Activated CD4-positive, alpha-beta T cell treated with anti-CD3 and anti-CD28 coated beads for 36 hours (primary cell): ENCODE measurements at regions not wholly inside any gene's neighbourhood (a gene's known extent, or its start where the extent isn't known, plus 50 kb on each side); places are given as distances from the start of the nearest gene placed in this dataset.

ENCODE experiments used
- ATAC-seq: fragments of 200-7000 bp; cut with Tn5 transposase; one replicate; pipeline ENCODE4 v1.10.0; 2021; ENCODE audit warnings: mild to moderate bottlenecking, moderate library complexity
- CTCF ChIA-PET: fragments of 350-600 bp; sonication (Branson Sonifier 250); formaldehyde crosslinking; loops from one replicate; lab custom pipeline; 2021; ENCODE audit warnings: antibody characterized with exemption; lab: Charles Lee
- POLR2A ChIA-PET: fragments of 350-600 bp; sonication (Branson Sonifier 250); formaldehyde crosslinking; loops from one replicate; lab custom pipeline; 2021; ENCODE audit warnings: antibody characterized with exemption, inconsistent platforms; lab: Charles Lee
- DNase-seq: peaks from one replicate; pipeline ENCODE4 v3.0.0-alpha.2; 2020
- H3K27ac Mint-ChIP-seq: one replicate; pipeline ENCODE4 v1.8.0; 2021; ENCODE audit warnings: mixed read lengths
- H3K27me3 Mint-ChIP-seq: one replicate; pipeline ENCODE4 v1.8.0; 2021; ENCODE audit warnings: mixed read lengths
- H3K36me3 Mint-ChIP-seq: one replicate; pipeline ENCODE4 v1.8.0; 2021; ENCODE audit warnings: low read depth, mixed read lengths
- H3K4me1 Mint-ChIP-seq: one replicate; pipeline ENCODE4 v1.8.0; 2021; ENCODE audit warnings: mixed read lengths
- H3K4me3 Mint-ChIP-seq: one replicate; pipeline ENCODE4 v1.8.0; 2021; ENCODE audit warnings: mild to moderate bottlenecking, moderate library complexity, mixed read lengths
- H3K9me3 Mint-ChIP-seq: one replicate; pipeline ENCODE4 v1.8.0; 2021; ENCODE audit warnings: low read depth, mixed read lengths
- intact Hi-C, 2 experiments: fragments of 100-400 bp; cut with DNase I in 1 of 2; cut with micrococcal nuclease in 1 of 2; formaldehyde crosslinking; loops; one replicate each; pipeline versions ENCODE4 v1.14.2 to v1.15.1; 2022 to 2024; cut with DNase I, micrococcal nuclease

GRCh38 chr9:82651474-82651873 lies 411.5 kb downstream of the RASEF start:
- POLR2A ChIA-PET: no interaction called here
- ATAC-seq: no peak
- peaks cover 12% of the 10 kb centered on the region for H3K9me3 Mint-ChIP-seq
- H3K4me1 Mint-ChIP-seq: no peaks in the 10 kb centered on the region
- DNase-seq: no peak
- CTCF ChIA-PET: no interaction called here
- intact Hi-C loops: no loop called here
- H3K27ac Mint-ChIP-seq: no peak overlapping the region
- no peak overlapping the region for H3K4me3 Mint-ChIP-seq
- peaks cover 3% of the 10 kb centered on the region for H3K36me3 Mint-ChIP-seq
- H3K27me3 Mint-ChIP-seq: no peaks in the 10 kb centered on the region

GRCh38 chr9:82665324-82665723 lies 397.6 kb downstream of the RASEF start:
- H3K4me3 Mint-ChIP-seq: no peak overlapping the region
- H3K27me3 Mint-ChIP-seq: no peaks in the 10 kb centered on the region
- POLR2A ChIA-PET: no interaction called here
- intact Hi-C loops: no loop called here
- H3K9me3 Mint-ChIP-seq: no peaks in the 10 kb centered on the region
- CTCF ChIA-PET: no interaction called here
- H3K4me1 Mint-ChIP-seq: no peaks in the 10 kb centered on the region
- no peaks in the 10 kb centered on the region for H3K36me3 Mint-ChIP-seq
- DNase-seq (no peak), ATAC-seq (no peak)
- no peak overlapping the region for H3K27ac Mint-ChIP-seq

- intact Hi-C loops: no loop called here
- DNase-seq (no peak), ATAC-seq (no peak)
- Mint-ChIP-seq H3K4me1 (no peaks in the 10 kb centered on the region), H3K9me3 (no peaks in the 10 kb centered on the region), H3K36me3 (no peaks in the 10 kb centered on the region), H3K27ac (no peak overlapping the region), H3K27me3 (no peaks in the 10 kb centered on the region), H3K4me3 (no peak overlapping the region)
- POLR2A ChIA-PET: no interaction called here
- CTCF ChIA-PET: no interaction called here
These were observed 394.2 kb downstream of the RASEF start for GRCh38 chr9:82668689-82669199.

GRCh38 chr9:82670000-82670399 lies 392.9 kb downstream of the RASEF start:
- no peak overlapping the region for H3K27ac Mint-ChIP-seq
- no peak overlapping the region for H3K4me3 Mint-ChIP-seq
- no peaks in the 10 kb centered on the region for H3K4me1 Mint-ChIP-seq
- H3K27me3 Mint-ChIP-seq: no peaks in the 10 kb centered on the region
- H3K9me3 Mint-ChIP-seq: no peaks in the 10 kb centered on the region
- intact Hi-C loops: no loop called here
- CTCF ChIA-PET: interaction anchor here (0.6 kb wide), 1 partner anchor 19 kb away, joined by 4 read pairs; no protein-coding TSS in a partner anchor
- ATAC-seq (no peak), DNase-seq (no peak)
- POLR2A ChIA-PET: no interaction called here
- H3K36me3 Mint-ChIP-seq: no peaks in the 10 kb centered on the region

GRCh38 chr9:82670726-82671125 lies 392.2 kb downstream of the RASEF start:
- Mint-ChIP-seq H3K36me3 (no peaks in the 10 kb centered on the region), H3K9me3 (no peaks in the 10 kb centered on the region), H3K4me3 (no peak overlapping the region), H3K27ac (no peak overlapping the region), H3K4me1 (no peaks in the 10 kb centered on the region), H3K27me3 (no peaks in the 10 kb centered on the region)
- DNase-seq (no peak), ATAC-seq (no peak)
- ChIA-PET POLR2A (no interaction called here), CTCF (interaction anchor here (0.6 kb wide), 1 partner anchor 18 kb away, joined by 4 read pairs; no protein-coding TSS in a partner anchor)
- intact Hi-C loops: no loop called here

- intact Hi-C loops: no loop called here
- H3K36me3 Mint-ChIP-seq: no peaks in the 10 kb centered on the region
- no peak overlapping the region for H3K4me3 Mint-ChIP-seq
- DNase-seq: no peak
- CTCF ChIA-PET: no interaction called here
- H3K4me1 Mint-ChIP-seq: no peaks in the 10 kb centered on the region
- H3K9me3 Mint-ChIP-seq: no peaks in the 10 kb centered on the region
- no peak overlapping the region for H3K27ac Mint-ChIP-seq
- no peaks in the 10 kb centered on the region for H3K27me3 Mint-ChIP-seq
- ATAC-seq: no peak
- POLR2A ChIA-PET: no interaction called here
These were observed 389.7 kb downstream of the RASEF start for GRCh38 chr9:82673201-82673600.

- no peak overlapping the region for H3K4me3 Mint-ChIP-seq
- no peaks in the 10 kb centered on the region for H3K36me3 Mint-ChIP-seq
- DNase-seq (no peak), ATAC-seq (no peak)
- H3K9me3 Mint-ChIP-seq: no peaks in the 10 kb centered on the region
- H3K27me3 Mint-ChIP-seq: no peaks in the 10 kb centered on the region
- no peaks in the 10 kb centered on the region for H3K4me1 Mint-ChIP-seq
- intact Hi-C loops: no loop called here
- H3K27ac Mint-ChIP-seq: no peak overlapping the region
- ChIA-PET POLR2A (no interaction called here), CTCF (no interaction called here)
These were observed 389.0 kb downstream of the RASEF start for GRCh38 chr9:82673919-82674318.

- Mint-ChIP-seq H3K27ac (no peak overlapping the region), H3K36me3 (no peaks in the 10 kb centered on the region), H3K4me1 (no peaks in the 10 kb centered on the region), H3K9me3 (no peaks in the 10 kb centered on the region), H3K4me3 (no peak overlapping the region), H3K27me3 (no peaks in the 10 kb centered on the region)
- CTCF ChIA-PET: no interaction called here
- DNase-seq (no peak), ATAC-seq (no peak)
- intact Hi-C loops: no loop called here
- POLR2A ChIA-PET: no interaction called here
These were observed 387.8 kb downstream of the RASEF start for GRCh38 chr9:82675102-82675501.

GRCh38 chr9:82675605-82676004 lies 387.3 kb downstream of the RASEF start:
- Mint-ChIP-seq H3K27me3 (no peaks in the 10 kb centered on the region), H3K4me3 (no peak overlapping the region), H3K36me3 (no peaks in the 10 kb centered on the region), H3K4me1 (no peaks in the 10 kb centered on the region), H3K27ac (no peak overlapping the region), H3K9me3 (no peaks in the 10 kb centered on the region)
- ChIA-PET POLR2A (no interaction called here), CTCF (no interaction called here)
- ATAC-seq (no peak), DNase-seq (no peak)
- intact Hi-C loops: no loop called here

- no peaks in the 10 kb centered on the region for H3K4me1 Mint-ChIP-seq
- H3K36me3 Mint-ChIP-seq: no peaks in the 10 kb centered on the region
- ATAC-seq: no peak
- CTCF ChIA-PET: no interaction called here
- no peak for DNase-seq
- intact Hi-C loops: no loop called here
- no peaks in the 10 kb centered on the region for H3K27me3 Mint-ChIP-seq
- H3K4me3 Mint-ChIP-seq: no peak overlapping the region
- no peaks in the 10 kb centered on the region for H3K9me3 Mint-ChIP-seq
- POLR2A ChIA-PET: no interaction called here
- no peak overlapping the region for H3K27ac Mint-ChIP-seq
These were observed 385.9 kb downstream of the RASEF start for GRCh38 chr9:82677086-82677485.

- ChIA-PET CTCF (no interaction called here), POLR2A (no interaction called here)
- Mint-ChIP-seq H3K4me3 (no peak overlapping the region), H3K27ac (no peak overlapping the region), H3K9me3 (no peaks in the 10 kb centered on the region), H3K27me3 (no peaks in the 10 kb centered on the region), H3K4me1 (no peaks in the 10 kb centered on the region), H3K36me3 (no peaks in the 10 kb centered on the region)
- intact Hi-C loops: no loop called here
- DNase-seq: no peak
- no peak for ATAC-seq
These were observed 383.5 kb downstream of the RASEF start for GRCh38 chr9:82679472-82679871.

GRCh38 chr9:82680179-82680935 lies 382.6 kb downstream of the RASEF start:
- POLR2A ChIA-PET: no interaction called here
- no peak overlapping the region for H3K4me3 Mint-ChIP-seq

More at GRCh38 chr9:82680179-82680935, 382.6 kb downstream of the RASEF start:
- Mint-ChIP-seq H3K27me3 (no peaks in the 10 kb centered on the region), H3K9me3 (no peaks in the 10 kb centered on the region), H3K36me3 (no peaks in the 10 kb centered on the region), H3K27ac (no peak overlapping the region), H3K4me1 (no peaks in the 10 kb centered on the region)
- DNase-seq: no peak
- CTCF ChIA-PET: no interaction called here
- no peak for ATAC-seq
- intact Hi-C loops: no loop called here
